Breast epithelium (tissue), 3 donors: ENCODE measurements at regions not wholly inside any gene's neighbourhood (a gene's known extent, or its start where the extent isn't known, plus 50 kb on each side); places are given as distances from the start of the nearest gene placed in this dataset.

ENCODE experiments used
- POLR2A ChIP-seq: fragments of 450-650 bp; IDR thresholded peaks from one replicate; pipeline ENCODE4 v1.6.1; 2016; ENCODE audit warnings: antibody characterized with exemption, mild to moderate bottlenecking, moderate library complexity
- POLR2AphosphoS5 ChIP-seq, 3 donors: sonication (generic); formaldehyde crosslinking; IDR thresholded peaks; one replicate each; pipeline ENCODE4 v1.6.1; 2017; ENCODE audit warnings: antibody characterized with exemption in 3 of 3

DNA sequence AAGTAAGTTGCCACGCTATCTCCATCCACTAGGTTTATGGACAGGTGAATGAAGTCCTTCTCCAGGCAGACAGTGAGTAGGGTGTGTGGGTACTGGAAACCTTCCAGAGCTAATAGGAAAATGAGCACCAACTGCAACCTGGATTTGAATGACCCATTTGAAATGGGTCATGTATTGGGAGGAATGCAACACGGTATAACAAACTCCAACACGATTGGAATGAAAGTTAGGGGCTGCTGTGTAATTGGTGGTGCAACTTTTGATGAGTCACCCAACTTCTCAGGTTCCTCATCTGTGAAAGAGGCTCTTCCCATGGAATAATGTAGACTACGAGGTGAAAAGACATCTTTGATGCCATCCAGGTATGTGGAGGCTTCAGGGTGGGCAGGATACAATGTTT lies 241.4 kb upstream of the PODXL start:
- TF ChIP-seq POLR2A (no peak), POLR2AphosphoS5 (IDR thresholded peaks at IDR 0.05) (no peak)
